ENCODE measurements at regions not wholly inside any gene's neighbourhood (a gene's known extent, or its start where the extent isn't known, plus 50 kb on each side); places are given as distances from the start of the nearest gene placed in this dataset.
"Not testable (repeated sequence)": the region's sequence is repeated elsewhere in the genome, so short reads cannot be mapped to it uniquely, and the experiment has no call there.

DNA sequence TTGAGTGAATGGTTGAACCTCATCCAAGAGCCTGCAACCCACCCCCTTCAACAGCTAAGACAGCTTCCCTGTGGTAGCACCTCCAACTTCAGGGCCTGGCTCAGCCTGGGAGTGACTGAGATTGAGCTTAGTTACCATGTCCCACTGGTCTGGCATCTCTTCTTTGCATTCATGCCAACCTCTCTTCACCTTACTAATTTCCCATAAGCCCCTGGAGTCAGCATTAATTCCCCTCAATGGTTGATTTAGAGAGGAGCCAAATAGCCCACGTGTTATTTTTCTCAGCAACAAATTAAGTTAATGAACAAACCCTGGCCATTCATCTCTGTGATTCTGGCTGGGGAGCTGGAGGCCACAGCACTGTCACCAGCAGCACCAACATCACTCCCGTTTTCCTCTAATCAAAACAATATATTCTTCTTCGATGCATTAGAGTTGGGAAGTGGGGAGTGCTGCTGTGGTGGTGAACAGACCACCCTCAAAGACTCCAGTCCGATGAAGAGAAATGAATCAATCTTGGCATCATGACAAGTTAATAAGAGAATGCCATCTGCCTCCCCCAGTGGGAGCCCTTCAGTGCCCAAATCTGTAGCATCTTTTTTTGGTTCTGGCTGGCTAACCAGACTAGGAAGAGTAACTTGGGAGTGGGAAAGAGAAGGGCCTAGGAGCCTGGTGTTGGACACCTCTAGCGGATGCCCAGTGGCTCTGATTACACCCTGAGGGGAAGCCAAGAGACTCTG lies 83.2 kb upstream of the ADRA1D start:
- DNase-seq: no peak

DNA sequence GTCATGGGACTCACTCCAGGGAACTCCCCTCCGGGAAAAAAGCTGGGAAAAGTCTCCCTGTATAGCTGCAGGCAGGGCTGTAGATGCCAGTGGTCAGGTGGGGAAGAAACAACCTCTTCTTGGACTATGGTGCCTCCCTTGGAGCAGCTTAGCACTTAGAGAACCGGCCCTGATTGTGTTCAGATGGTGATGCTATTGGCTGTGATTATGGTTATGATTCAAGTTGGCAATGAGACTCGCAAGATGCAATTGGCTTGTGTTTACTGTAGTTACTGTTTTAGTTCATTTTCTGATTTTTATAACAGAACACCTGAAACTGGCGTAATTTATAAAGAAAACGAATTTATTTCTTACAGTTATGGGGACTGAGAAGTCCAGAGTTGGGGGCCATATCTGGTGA lies 80.9 kb upstream of the ADRA1D start:
- no peak for DNase-seq

DNA sequence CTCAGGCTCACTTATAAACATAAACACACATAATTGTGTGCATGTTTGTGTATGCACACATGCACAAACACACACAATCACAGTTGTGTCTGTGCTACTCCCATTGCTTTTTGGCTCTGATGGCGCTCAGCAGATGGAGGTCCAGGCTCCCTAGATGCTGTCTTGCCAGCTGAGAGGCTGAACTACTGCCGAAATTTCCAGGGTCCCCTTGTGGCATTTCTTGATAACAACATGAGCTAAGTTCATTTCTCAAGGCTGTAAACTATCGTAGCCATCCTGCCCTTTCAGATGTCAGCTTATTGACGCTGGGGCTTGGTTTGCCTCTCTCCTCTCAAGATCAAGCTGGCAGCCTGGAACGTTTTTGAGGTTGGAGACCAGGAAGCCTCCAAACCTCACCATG lies 80.1 kb upstream of the ADRA1D start:
- DNase-seq: no peak

DNA sequence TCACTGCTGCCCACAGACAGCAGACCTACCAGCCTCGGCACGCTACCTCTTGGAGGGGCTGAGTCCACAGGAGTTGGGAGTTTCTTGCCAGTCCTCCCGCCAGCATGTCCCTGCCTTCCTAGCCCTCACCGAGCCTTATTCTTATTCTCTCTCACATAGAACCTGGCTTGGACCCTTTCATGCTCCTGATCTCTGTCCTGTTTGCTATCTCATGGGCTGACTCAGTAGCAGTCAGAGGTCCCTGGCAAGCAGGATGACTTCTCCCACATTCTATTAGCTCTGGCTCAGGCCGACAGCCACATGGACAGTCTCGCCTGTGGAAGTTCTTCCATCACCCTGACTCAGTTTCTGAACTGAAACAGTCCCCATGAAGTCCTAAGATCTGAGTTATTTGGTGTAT lies 79.5 kb upstream of the ADRA1D start:
- no peak for DNase-seq

- no peak for DNase-seq
Observed at GRCh38 chr20:4327956-4328355, 78.9 kb upstream of the ADRA1D start.

DNA sequence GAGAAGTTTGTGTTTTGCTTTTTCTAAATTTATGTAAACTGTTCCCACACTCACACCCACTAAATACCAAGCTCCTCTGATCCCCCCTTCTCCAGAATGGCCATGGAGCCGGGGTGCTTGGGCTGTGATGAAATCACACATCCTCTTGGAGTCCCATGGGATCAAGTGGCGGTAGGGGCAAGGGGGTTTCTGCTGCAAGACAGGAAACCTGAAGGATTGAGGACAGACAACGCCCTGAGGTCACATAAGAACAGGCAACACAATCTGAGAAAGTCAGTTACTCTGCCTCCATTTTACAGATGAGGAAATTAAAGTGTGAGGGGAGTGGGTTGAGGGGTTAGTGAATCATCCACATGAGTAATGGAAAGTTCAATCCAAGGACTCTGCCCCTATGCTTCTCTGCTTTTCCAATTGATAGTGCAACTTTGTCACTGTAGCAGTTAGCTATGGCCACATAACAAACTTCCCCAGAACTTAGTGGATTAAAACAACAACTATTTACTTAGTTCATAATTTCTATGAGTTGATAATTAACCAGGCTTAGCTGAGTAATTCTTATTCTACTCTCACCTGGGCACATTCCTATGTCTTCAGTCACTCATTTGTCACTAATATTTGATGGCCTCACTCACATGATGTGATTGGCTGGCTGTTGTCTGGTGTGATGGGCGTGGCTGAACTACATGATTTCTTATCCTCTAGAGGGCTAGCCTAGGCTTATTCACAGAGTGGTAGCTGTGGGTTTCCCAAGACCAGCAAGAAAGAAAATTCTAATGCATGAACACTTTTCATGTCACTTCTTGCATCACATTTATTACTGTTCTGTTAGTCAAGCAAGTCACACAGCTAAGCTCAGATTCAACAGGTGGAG lies 77.3 kb upstream of the ADRA1D start:
- no peak for DNase-seq

DNA sequence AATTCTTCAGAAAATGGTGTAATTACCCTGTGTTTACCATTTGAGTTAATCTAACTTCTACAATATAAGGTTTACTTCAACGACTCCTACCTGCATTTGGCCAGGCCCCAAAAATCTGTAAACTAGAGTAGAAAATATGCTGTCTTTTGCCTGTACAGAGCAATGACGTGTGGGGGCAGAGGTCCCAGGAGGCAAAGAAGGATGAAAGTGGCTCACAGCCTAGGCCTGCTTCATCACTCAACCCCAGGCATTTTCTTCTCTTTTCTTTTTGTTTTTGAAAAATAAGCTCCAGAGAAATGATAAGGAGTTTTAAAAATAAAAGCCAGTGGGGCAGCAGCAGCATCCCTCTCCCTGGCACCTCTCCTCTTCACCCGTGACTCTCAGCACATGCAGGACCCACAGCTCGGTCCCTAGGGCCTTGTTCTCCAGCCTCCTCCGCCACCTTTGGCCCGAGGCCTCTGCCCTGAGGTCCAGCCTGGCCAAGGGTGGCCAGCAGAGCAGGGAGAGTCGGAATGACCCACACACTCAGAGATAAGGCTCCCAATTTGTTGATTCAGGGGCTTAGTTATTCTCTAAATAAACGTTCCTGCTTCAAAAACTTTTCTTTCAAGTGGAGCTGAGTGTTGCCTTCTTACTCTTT lies 76.6 kb upstream of the ADRA1D start:
- no peak for DNase-seq

GRCh38 chr20:4324611-4325243 lies 75.6 kb upstream of the ADRA1D start:
- DNase-seq: no peak

GRCh38 chr20:4322499-4322898 lies 73.4 kb upstream of the ADRA1D start:
- no peak for DNase-seq

GRCh38 chr20:4320291-4320690 lies 71.2 kb upstream of the ADRA1D start:
- DNase-seq: no peak

- DNase-seq: no peak
Observed at GRCh38 chr20:4318891-4319290, 69.8 kb upstream of the ADRA1D start.

- DNase-seq: not testable (repeated sequence)
Observed at GRCh38 chr20:4310616-4311015, 61.5 kb upstream of the ADRA1D start.

GRCh38 chr20:4306206-4306605 lies 57.1 kb upstream of the ADRA1D start:
- no peak for DNase-seq

DNA sequence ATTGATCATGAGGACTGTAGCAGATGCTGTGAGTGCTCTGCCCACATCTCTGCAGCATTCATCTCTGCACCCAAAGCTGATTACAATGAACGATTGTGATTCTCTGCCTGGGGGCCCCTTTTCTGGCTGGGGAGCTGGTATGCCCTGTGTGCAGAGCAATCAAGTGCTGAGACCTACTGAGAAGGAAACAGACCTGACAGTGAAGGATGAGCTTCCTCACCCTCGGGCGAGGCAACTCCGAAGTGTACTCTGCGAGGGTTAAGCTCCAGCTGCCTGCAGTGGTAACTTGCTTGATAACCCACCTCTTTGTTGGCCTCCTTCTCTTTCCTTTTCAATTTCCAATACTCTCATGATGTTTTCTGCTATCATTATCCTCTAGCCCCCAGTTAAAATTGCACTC lies 56.0 kb upstream of the ADRA1D start:
- no peak for DNase-seq

DNA sequence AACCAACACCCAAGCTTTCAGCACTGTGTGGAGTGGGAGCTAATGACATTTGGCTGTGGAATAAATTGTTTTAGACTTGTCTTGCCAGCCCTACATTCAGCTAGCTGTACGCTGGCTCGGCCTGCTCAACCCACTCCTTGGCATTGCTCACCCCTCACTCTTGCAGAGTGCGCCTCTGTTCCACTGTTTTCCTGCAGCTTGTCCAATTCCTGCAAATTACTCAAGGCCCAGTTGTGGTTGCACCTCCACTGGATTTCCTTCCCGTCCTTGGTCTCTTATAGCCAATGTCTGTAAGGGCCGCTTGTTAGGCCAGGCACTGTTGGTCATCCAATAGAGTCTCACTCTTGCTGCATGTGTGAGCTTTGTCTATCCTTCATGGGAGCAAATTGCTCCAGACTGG lies 55.5 kb upstream of the ADRA1D start:
- no peak for DNase-seq

- DNase-seq: no peak
Observed at GRCh38 chr20:4303136-4303535, 54.0 kb upstream of the ADRA1D start.

GRCh38 chr20:4300921-4301320 lies 51.8 kb upstream of the ADRA1D start:
- no peak for DNase-seq

- no peak for DNase-seq
Observed at GRCh38 chr20:4300401-4300800, 51.3 kb upstream of the ADRA1D start.

- no peak for DNase-seq
Observed at GRCh38 chr20:4299773-4300172, 50.7 kb upstream of the ADRA1D start.

DNA sequence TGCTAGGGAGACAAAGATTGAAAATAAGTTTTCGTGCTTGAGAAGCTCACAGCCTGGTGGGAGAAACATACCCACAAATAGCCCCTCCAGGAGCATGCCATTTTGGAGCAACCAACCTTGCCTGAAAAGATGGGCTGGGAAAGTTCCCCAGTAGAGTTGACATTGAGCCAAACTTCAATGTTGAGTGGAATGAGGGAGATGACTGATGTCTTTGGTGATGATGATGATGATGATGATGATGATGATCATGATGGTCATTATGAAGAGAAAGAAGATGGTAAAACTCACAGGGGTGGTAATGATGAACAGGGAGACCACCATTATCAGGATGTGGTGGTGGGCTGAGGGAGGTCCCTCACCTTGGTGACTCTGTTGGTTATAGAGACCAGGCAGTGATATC lies 50.1 kb upstream of the ADRA1D start:
- no peak for DNase-seq

Measured in NCI-H345 (cell line).